ENCODE measurements at regions not wholly inside any gene's neighbourhood (a gene's known extent, or its start where the extent isn't known, plus 50 kb on each side); places are given as distances from the start of the nearest gene placed in this dataset.

- Mint-ChIP-seq H3K36me3 (ENCODE audit: low read depth) (no peaks in the 10 kb centered on the region), H3K4me1 (ENCODE audit: low read depth) (no peaks in the 10 kb centered on the region), H3K9me3 (ENCODE audit: low read depth) (peaks cover 7% of the 10 kb centered on the region)
These were observed 97.2 kb upstream of the MDGA2 start for GRCh38 chr14:47772652-47773051.

GRCh38 chr14:47763188-47763854 is 87.9 kb upstream of the MDGA2 start:
- Mint-ChIP-seq H3K27me3 (ENCODE audit: low read depth) (no peaks in the 10 kb centered on the region), H3K27ac (ENCODE audit: unreplicated experiment) (no peak overlapping the region), H3K9me3 (ENCODE audit: low read depth) (peaks cover 4% of the 10 kb centered on the region), H3K4me3 (ENCODE audit: unreplicated experiment) (no peak overlapping the region), H3K4me1 (ENCODE audit: low read depth) (no peaks in the 10 kb centered on the region), H3K36me3 (ENCODE audit: low read depth) (peaks cover 1% of the 10 kb centered on the region)
- TF ChIP-seq CTCF (IDR thresholded peaks at IDR 0.05) = no peak
- DNase-seq (ENCODE audit: low spot score) = no peak

More at GRCh38 chr14:47772652-47773051, 97.2 kb upstream of the MDGA2 start:
- no peak for DNase-seq (ENCODE audit: low spot score)
- Mint-ChIP-seq H3K4me3 (ENCODE audit: unreplicated experiment) (no peak overlapping the region), H3K27me3 (ENCODE audit: low read depth) (no peaks in the 10 kb centered on the region), H3K27ac (ENCODE audit: unreplicated experiment) (no peak overlapping the region)
- TF ChIP-seq CTCF (IDR thresholded peaks at IDR 0.05) = no peak

- no peaks in the 10 kb centered on the region for H3K4me1 Mint-ChIP-seq (ENCODE audit: low read depth)
- no peak overlapping the region for H3K27ac Mint-ChIP-seq (ENCODE audit: unreplicated experiment)
- no peak for TF ChIP-seq CTCF (IDR thresholded peaks at IDR 0.05)
- DNase-seq (ENCODE audit: low spot score) = no peak
- no peaks in the 10 kb centered on the region for H3K9me3 Mint-ChIP-seq (ENCODE audit: low read depth)
- H3K27me3 Mint-ChIP-seq (ENCODE audit: low read depth) = no peaks in the 10 kb centered on the region
- H3K4me3 Mint-ChIP-seq (ENCODE audit: unreplicated experiment) = no peak overlapping the region
- H3K36me3 Mint-ChIP-seq (ENCODE audit: low read depth) = no peaks in the 10 kb centered on the region
These were observed 71.6 kb upstream of the MDGA2 start for GRCh38 chr14:47746986-47747385.

- DNase-seq (ENCODE audit: low spot score) = no peak
- no peaks in the 10 kb centered on the region for H3K4me1 Mint-ChIP-seq (ENCODE audit: low read depth)
- no peaks in the 10 kb centered on the region for H3K9me3 Mint-ChIP-seq (ENCODE audit: low read depth)
- H3K27ac Mint-ChIP-seq (ENCODE audit: unreplicated experiment) = no peak overlapping the region
- no peak overlapping the region for H3K4me3 Mint-ChIP-seq (ENCODE audit: unreplicated experiment)
- no peaks in the 10 kb centered on the region for H3K27me3 Mint-ChIP-seq (ENCODE audit: low read depth)
- no peaks in the 10 kb centered on the region for H3K36me3 Mint-ChIP-seq (ENCODE audit: low read depth)
- TF ChIP-seq CTCF (IDR thresholded peaks at IDR 0.05) = no peak
These were observed 68.8 kb upstream of the MDGA2 start for GRCh38 chr14:47744155-47744554.

- H3K36me3 Mint-ChIP-seq (ENCODE audit: low read depth) = no peaks in the 10 kb centered on the region
- H3K4me3 Mint-ChIP-seq (ENCODE audit: unreplicated experiment) = no peak overlapping the region
- no peaks in the 10 kb centered on the region for H3K4me1 Mint-ChIP-seq (ENCODE audit: low read depth)
- H3K27ac Mint-ChIP-seq (ENCODE audit: unreplicated experiment) = no peak overlapping the region
- no peak for DNase-seq (ENCODE audit: low spot score)
- TF ChIP-seq CTCF (IDR thresholded peaks at IDR 0.05) = no peak
- H3K27me3 Mint-ChIP-seq (ENCODE audit: low read depth) = no peaks in the 10 kb centered on the region
- no peaks in the 10 kb centered on the region for H3K9me3 Mint-ChIP-seq (ENCODE audit: low read depth)
These were observed 64.1 kb upstream of the MDGA2 start for GRCh38 chr14:47739541-47739940.

All from chondrocyte (in vitro differentiated cells).